ENCODE measurements at regions not wholly inside any gene's neighbourhood (a gene's known extent, or its start where the extent isn't known, plus 50 kb on each side); places are given as distances from the start of the nearest gene placed in this dataset.
"Not testable (repeated sequence)": the region's sequence is repeated elsewhere in the genome, so short reads cannot be mapped to it uniquely, and the experiment has no call there.

- no peak for DNase-seq
- Histone ChIP-seq H3K27me3 (replicated peaks; ENCODE audit: control insufficient read depth, insufficient read depth, low read length, poor library complexity, severe bottlenecking) (no peaks in the 10 kb centered on the region), H3K36me3 (ENCODE audit: control insufficient read depth, insufficient read depth, low read length) (no peaks in the 10 kb centered on the region), H3K27ac (ENCODE audit: insufficient read depth, low read length, poor library complexity, severe bottlenecking) (no peak overlapping the region), H3K9me3 (ENCODE audit: control insufficient read depth, low read length) (no peaks in the 10 kb centered on the region), H3K4me3 (ENCODE audit: insufficient read depth, low read depth, low read length, poor library complexity, severe bottlenecking) (no peak overlapping the region), H3K4me1 (ENCODE audit: control insufficient read depth, insufficient read depth, low read length, poor library complexity, severe bottlenecking) (no peaks in the 10 kb centered on the region)
Measured at GRCh38 chr4:111959222-111959621, 186.0 kb upstream of the FAM241A start.

GRCh38 chr4:111960241-111960667, 185.0 kb upstream of the FAM241A start:
- Histone ChIP-seq H3K27ac (ENCODE audit: insufficient read depth, low read length, poor library complexity, severe bottlenecking) (no peak overlapping the region), H3K27me3 (replicated peaks; ENCODE audit: control insufficient read depth, insufficient read depth, low read length, poor library complexity, severe bottlenecking) (no peaks in the 10 kb centered on the region), H3K9me3 (ENCODE audit: control insufficient read depth, low read length) (no peaks in the 10 kb centered on the region), H3K4me3 (ENCODE audit: insufficient read depth, low read depth, low read length, poor library complexity, severe bottlenecking) (no peak overlapping the region), H3K4me1 (ENCODE audit: control insufficient read depth, insufficient read depth, low read length, poor library complexity, severe bottlenecking) (no peaks in the 10 kb centered on the region), H3K36me3 (ENCODE audit: control insufficient read depth, insufficient read depth, low read length) (no peaks in the 10 kb centered on the region)
- DNase-seq: no peak

DNA sequence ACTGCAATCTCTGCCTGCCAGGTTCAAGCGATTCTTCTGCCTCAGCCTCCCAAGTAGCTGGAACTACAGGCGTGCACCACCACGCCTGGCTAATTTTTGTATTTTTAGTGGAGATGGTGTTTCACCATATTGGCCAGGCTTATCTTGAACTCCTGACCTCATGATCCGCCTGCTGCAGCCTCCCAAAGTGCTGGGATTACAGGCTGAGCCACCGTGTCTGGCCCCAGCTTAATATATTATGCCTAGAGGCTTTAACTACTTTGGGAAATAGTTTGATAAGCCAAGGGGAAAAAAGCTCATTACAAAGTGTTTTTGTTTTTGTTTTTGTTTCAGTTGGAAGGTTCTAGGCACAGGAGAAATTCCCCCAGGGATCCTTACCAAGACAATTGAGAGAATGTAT, 184.2 kb upstream of the FAM241A start:
- H3K4me3 ChIP-seq (ENCODE audit: insufficient read depth, low read depth, low read length, poor library complexity, severe bottlenecking); H3K27ac ChIP-seq (ENCODE audit: insufficient read depth, low read length, poor library complexity, severe bottlenecking); H3K4me1 ChIP-seq (ENCODE audit: control insufficient read depth, insufficient read depth, low read length, poor library complexity, severe bottlenecking); H3K27me3 ChIP-seq (replicated peaks; ENCODE audit: control insufficient read depth, insufficient read depth, low read length, poor library complexity, severe bottlenecking); H3K36me3 ChIP-seq (ENCODE audit: control insufficient read depth, insufficient read depth, low read length); H3K9me3 ChIP-seq (ENCODE audit: control insufficient read depth, low read length); DNase-seq: not testable (repeated sequence)

GRCh38 chr4:111961809-111962208, 183.4 kb upstream of the FAM241A start:
- no peaks in the 10 kb centered on the region for H3K4me1 ChIP-seq (ENCODE audit: control insufficient read depth, insufficient read depth, low read length, poor library complexity, severe bottlenecking)
- H3K36me3 ChIP-seq (ENCODE audit: control insufficient read depth, insufficient read depth, low read length): no peaks in the 10 kb centered on the region
- no peak overlapping the region for H3K4me3 ChIP-seq (ENCODE audit: insufficient read depth, low read depth, low read length, poor library complexity, severe bottlenecking)
- no peak for DNase-seq
- no peaks in the 10 kb centered on the region for H3K27me3 ChIP-seq (replicated peaks; ENCODE audit: control insufficient read depth, insufficient read depth, low read length, poor library complexity, severe bottlenecking)
- no peaks in the 10 kb centered on the region for H3K9me3 ChIP-seq (ENCODE audit: control insufficient read depth, low read length)
- no peak overlapping the region for H3K27ac ChIP-seq (ENCODE audit: insufficient read depth, low read length, poor library complexity, severe bottlenecking)

DNA sequence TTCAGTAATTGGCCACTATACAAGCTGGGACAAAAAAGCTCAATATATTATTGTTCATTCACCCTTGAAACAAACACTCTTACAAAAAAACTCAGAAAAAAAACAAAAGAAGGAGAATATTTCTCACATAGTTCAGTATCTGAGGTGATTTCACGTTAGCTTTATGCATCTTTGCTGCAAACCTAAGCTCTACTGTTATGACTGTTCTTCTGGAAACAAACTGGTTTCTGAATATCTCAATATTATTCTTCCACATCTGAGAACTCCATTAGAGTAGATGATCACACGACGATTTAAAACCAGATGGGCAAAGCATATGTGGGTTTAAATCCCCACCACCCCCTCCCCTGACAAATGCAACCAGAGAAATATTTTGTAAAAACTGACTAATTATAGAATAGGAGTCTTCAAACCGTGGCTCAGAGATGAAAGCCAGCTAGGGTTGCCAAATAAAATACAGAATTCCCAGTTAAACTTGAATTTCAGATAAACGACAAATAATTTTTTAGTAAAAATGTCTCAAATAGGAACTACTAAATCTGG, 182.0 kb upstream of the FAM241A start:
- Histone ChIP-seq H3K36me3 (ENCODE audit: control insufficient read depth, insufficient read depth, low read length) (no peaks in the 10 kb centered on the region), H3K27me3 (replicated peaks; ENCODE audit: control insufficient read depth, insufficient read depth, low read length, poor library complexity, severe bottlenecking) (no peaks in the 10 kb centered on the region), H3K27ac (ENCODE audit: insufficient read depth, low read length, poor library complexity, severe bottlenecking) (no peak overlapping the region), H3K4me1 (ENCODE audit: control insufficient read depth, insufficient read depth, low read length, poor library complexity, severe bottlenecking) (no peaks in the 10 kb centered on the region), H3K9me3 (ENCODE audit: control insufficient read depth, low read length) (no peaks in the 10 kb centered on the region), H3K4me3 (ENCODE audit: insufficient read depth, low read depth, low read length, poor library complexity, severe bottlenecking) (no peak overlapping the region)
- no peak for DNase-seq

GRCh38 chr4:111977419-111977965, 167.8 kb upstream of the FAM241A start:
- H3K27me3 ChIP-seq (replicated peaks; ENCODE audit: control insufficient read depth, insufficient read depth, low read length, poor library complexity, severe bottlenecking): no peaks in the 10 kb centered on the region

DNA sequence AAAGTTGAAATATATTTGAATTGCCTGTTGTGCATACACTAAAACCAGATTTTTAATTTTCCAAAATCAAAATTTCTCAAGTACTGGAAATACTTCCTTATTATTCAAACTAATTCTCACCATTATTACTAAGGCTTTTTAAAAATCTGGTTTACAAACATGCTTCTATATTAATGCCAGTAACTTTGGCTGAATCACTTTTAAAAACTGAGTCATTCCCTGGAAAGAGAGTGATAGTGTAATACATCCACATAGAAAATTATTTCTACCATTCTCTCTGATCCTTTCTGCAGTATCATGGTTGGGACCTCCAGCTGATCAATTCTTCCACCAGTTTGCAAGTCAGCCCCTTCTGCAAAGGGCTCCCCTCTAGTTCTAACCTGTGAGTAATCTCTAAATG, 165.3 kb upstream of the FAM241A start:
- Histone ChIP-seq H3K27me3 (replicated peaks; ENCODE audit: control insufficient read depth, insufficient read depth, low read length, poor library complexity, severe bottlenecking) (no peaks in the 10 kb centered on the region), H3K27ac (ENCODE audit: insufficient read depth, low read length, poor library complexity, severe bottlenecking) (no peak overlapping the region), H3K36me3 (ENCODE audit: control insufficient read depth, insufficient read depth, low read length) (no peaks in the 10 kb centered on the region), H3K4me3 (ENCODE audit: insufficient read depth, low read depth, low read length, poor library complexity, severe bottlenecking) (no peak overlapping the region), H3K4me1 (ENCODE audit: control insufficient read depth, insufficient read depth, low read length, poor library complexity, severe bottlenecking) (no peaks in the 10 kb centered on the region), H3K9me3 (ENCODE audit: control insufficient read depth, low read length) (no peaks in the 10 kb centered on the region)
- DNase-seq: no peak

More at GRCh38 chr4:111977419-111977965, 167.8 kb upstream of the FAM241A start:
- Histone ChIP-seq H3K36me3 (ENCODE audit: control insufficient read depth, insufficient read depth, low read length) (no peaks in the 10 kb centered on the region), H3K4me1 (ENCODE audit: control insufficient read depth, insufficient read depth, low read length, poor library complexity, severe bottlenecking) (no peaks in the 10 kb centered on the region), H3K27ac (ENCODE audit: insufficient read depth, low read length, poor library complexity, severe bottlenecking) (no peak overlapping the region), H3K4me3 (ENCODE audit: insufficient read depth, low read depth, low read length, poor library complexity, severe bottlenecking) (no peak overlapping the region), H3K9me3 (ENCODE audit: control insufficient read depth, low read length) (no peaks in the 10 kb centered on the region)
- no peak for DNase-seq

- Histone ChIP-seq H3K4me3 (ENCODE audit: insufficient read depth, low read depth, low read length, poor library complexity, severe bottlenecking) (no peak overlapping the region), H3K4me1 (ENCODE audit: control insufficient read depth, insufficient read depth, low read length, poor library complexity, severe bottlenecking) (no peaks in the 10 kb centered on the region), H3K36me3 (ENCODE audit: control insufficient read depth, insufficient read depth, low read length) (no peaks in the 10 kb centered on the region), H3K27me3 (replicated peaks; ENCODE audit: control insufficient read depth, insufficient read depth, low read length, poor library complexity, severe bottlenecking) (no peaks in the 10 kb centered on the region), H3K9me3 (ENCODE audit: control insufficient read depth, low read length) (no peaks in the 10 kb centered on the region), H3K27ac (ENCODE audit: insufficient read depth, low read length, poor library complexity, severe bottlenecking) (no peak overlapping the region)
- no peak for DNase-seq
Measured at GRCh38 chr4:111982089-111982488, 163.2 kb upstream of the FAM241A start.

DNA sequence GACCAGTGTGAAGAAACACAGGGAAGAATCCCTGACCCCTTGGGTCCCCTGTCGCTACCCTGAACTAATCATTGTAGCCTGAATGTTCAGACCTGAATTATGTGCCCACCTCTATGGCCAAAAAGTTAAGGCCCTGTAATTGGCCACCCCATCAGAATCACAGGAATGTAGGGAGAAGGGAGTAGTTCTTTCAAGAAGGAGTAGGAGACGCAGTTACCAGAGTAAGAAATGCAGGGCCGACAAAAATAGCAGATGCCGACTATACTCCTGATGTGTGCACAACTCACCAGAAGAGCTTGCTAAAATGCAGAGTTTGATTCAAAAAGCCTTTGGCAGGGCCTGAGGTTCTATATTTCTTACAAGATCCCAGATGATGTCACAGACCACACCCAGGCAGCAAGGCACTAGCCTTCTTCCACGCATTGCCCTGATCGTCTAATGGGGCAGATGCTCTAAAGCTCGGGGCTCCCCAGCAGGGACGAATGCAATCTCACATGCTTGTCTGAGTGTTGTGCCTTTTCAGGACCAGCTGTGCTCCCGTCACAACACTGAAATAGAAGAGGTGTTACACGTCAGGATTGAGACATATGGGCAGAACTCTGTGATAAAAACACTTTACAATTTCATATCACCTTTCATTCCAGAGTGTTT, 161.0 kb upstream of the FAM241A start:
- no peaks in the 10 kb centered on the region for H3K27me3 ChIP-seq (replicated peaks; ENCODE audit: control insufficient read depth, insufficient read depth, low read length, poor library complexity, severe bottlenecking)
- DNase-seq: no peak
- H3K27ac ChIP-seq (ENCODE audit: insufficient read depth, low read length, poor library complexity, severe bottlenecking): no peak overlapping the region
- H3K4me3 ChIP-seq (ENCODE audit: insufficient read depth, low read depth, low read length, poor library complexity, severe bottlenecking): no peak overlapping the region
- H3K4me1 ChIP-seq (ENCODE audit: control insufficient read depth, insufficient read depth, low read length, poor library complexity, severe bottlenecking): no peaks in the 10 kb centered on the region
- H3K9me3 ChIP-seq (ENCODE audit: control insufficient read depth, low read length): no peaks in the 10 kb centered on the region
- H3K36me3 ChIP-seq (ENCODE audit: control insufficient read depth, insufficient read depth, low read length): no peaks in the 10 kb centered on the region

DNA sequence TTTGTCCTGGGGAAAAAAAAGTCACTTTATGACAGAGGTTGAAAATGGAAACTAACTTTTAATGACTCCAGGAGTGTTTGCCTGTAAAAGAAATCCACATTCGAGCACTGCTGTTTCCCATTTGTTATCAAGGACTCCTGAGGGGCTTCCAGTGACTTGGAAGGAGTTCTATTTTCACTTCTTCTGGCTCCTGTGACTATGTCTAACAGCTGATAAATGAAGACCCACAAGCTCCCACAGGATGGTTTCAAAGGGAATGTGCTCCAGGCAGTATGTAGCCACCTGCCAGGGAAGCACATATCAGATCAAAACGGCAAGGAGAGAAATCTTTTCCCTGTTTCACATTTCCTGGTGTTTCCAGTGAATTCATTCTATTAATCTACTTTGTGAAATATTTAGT, 159.8 kb upstream of the FAM241A start:
- no peaks in the 10 kb centered on the region for H3K27me3 ChIP-seq (replicated peaks; ENCODE audit: control insufficient read depth, insufficient read depth, low read length, poor library complexity, severe bottlenecking)
- H3K4me1 ChIP-seq (ENCODE audit: control insufficient read depth, insufficient read depth, low read length, poor library complexity, severe bottlenecking): no peaks in the 10 kb centered on the region
- no peak overlapping the region for H3K27ac ChIP-seq (ENCODE audit: insufficient read depth, low read length, poor library complexity, severe bottlenecking)
- no peak for DNase-seq
- H3K9me3 ChIP-seq (ENCODE audit: control insufficient read depth, low read length): no peaks in the 10 kb centered on the region
- H3K36me3 ChIP-seq (ENCODE audit: control insufficient read depth, insufficient read depth, low read length): no peaks in the 10 kb centered on the region
- H3K4me3 ChIP-seq (ENCODE audit: insufficient read depth, low read depth, low read length, poor library complexity, severe bottlenecking): no peak overlapping the region
